ENCODE measurements at regions not wholly inside any gene's neighbourhood (a gene's known extent, or its start where the extent isn't known, plus 50 kb on each side); places are given as distances from the start of the nearest gene placed in this dataset.

GRCh38 chr2:215712871-215713790 lies 277.3 kb upstream of the FN1 start (continued):
- TF ChIP-seq KDM5A (IDR thresholded peaks at IDR 0.05; ENCODE audit: low read length) (no peak), SAP30 (IDR thresholded peaks at IDR 0.05; ENCODE audit: insufficient read depth, insufficient replicate concordance, low read length) (no peak)

Data from H1 (cell line).